ENCODE measurements at regions not wholly inside any gene's neighbourhood (a gene's known extent, or its start where the extent isn't known, plus 50 kb on each side); places are given as distances from the start of the nearest gene placed in this dataset.

- Histone ChIP-seq H3K4me3 (no peak overlapping the region), H3K27ac (no peak overlapping the region), H3K4me1 (no peaks in the 10 kb centered on the region), H3K9me3 (no peaks in the 10 kb centered on the region), H3K27me3 (no peaks in the 10 kb centered on the region), H3K36me3 (no peaks in the 10 kb centered on the region)
- DNase-seq = no peak
- WGBS (ENCODE audit: insufficient coverage, low coverage, low lambda C conversion rate, missing lambda C conversion rate) = 83% methylated on average over 2 of the region's 2 CpGs
- intact Hi-C loops (cut with DNase I) = no loop called here
- ATAC-seq = no peak
- TF ChIP-seq, protein P1, sequence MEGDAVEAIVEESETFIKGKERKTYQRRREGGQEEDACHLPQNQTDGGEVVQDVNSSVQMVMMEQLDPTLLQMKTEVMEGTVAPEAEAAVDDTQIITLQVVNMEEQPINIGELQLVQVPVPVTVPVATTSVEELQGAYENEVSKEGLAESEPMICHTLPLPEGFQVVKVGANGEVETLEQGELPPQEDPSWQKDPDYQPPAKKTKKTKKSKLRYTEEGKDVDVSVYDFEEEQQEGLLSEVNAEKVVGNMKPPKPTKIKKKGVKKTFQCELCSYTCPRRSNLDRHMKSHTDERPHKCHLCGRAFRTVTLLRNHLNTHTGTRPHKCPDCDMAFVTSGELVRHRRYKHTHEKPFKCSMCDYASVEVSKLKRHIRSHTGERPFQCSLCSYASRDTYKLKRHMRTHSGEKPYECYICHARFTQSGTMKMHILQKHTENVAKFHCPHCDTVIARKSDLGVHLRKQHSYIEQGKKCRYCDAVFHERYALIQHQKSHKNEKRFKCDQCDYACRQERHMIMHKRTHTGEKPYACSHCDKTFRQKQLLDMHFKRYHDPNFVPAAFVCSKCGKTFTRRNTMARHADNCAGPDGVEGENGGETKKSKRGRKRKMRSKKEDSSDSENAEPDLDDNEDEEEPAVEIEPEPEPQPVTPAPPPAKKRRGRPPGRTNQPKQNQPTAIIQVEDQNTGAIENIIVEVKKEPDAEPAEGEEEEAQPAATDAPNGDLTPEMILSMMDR (IDR thresholded peaks at IDR 0.05) = no peak
- TF ChIP-seq POLR2A (IDR thresholded peaks at IDR 0.05) = no peak
These were observed 238.6 kb upstream of the ANKRD55 start for GRCh38 chr5:56471707-56472106.

GRCh38 chr5:56470007-56470406, 236.9 kb upstream of the ANKRD55 start:
- no peak for DNase-seq
- no peak overlapping the region for H3K27ac ChIP-seq
- WGBS (ENCODE audit: insufficient coverage, low coverage, low lambda C conversion rate, missing lambda C conversion rate) = 68% methylated on average over 5 of the region's 7 CpGs
- no peak for ATAC-seq
- intact Hi-C loops (cut with DNase I) = no loop called here
- H3K27me3 ChIP-seq = no peaks in the 10 kb centered on the region
- no peak for TF ChIP-seq POLR2A (IDR thresholded peaks at IDR 0.05)
- TF ChIP-seq, protein P1 (IDR thresholded peaks at IDR 0.05) = no peak
- no peaks in the 10 kb centered on the region for H3K36me3 ChIP-seq
- H3K9me3 ChIP-seq = no peaks in the 10 kb centered on the region
- H3K4me1 ChIP-seq = no peaks in the 10 kb centered on the region
- H3K4me3 ChIP-seq = no peak overlapping the region

DNA sequence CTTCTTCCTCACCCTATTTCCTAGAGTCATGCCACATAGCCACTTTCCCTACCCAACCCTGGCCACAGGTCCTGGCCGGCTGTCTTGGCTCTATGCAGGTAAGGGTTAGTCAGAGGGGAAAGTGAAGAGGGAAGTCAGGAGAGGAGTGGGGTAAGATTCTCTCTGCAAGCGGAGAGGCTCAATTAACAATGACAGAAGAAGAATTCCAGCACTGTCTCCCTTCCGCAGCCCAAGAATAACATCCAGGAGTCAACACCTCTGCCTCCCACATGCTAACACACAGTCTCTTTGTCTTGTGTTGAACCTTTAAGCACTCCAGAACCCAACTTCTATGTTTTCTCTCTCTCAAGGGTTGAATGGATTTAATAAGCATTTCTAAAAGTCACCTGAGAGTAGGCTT, 235.1 kb upstream of the ANKRD55 start:
- no peaks in the 10 kb centered on the region for H3K27me3 ChIP-seq
- TF ChIP-seq, protein P1 (IDR thresholded peaks at IDR 0.05) = no peak
- no peak for TF ChIP-seq POLR2A (IDR thresholded peaks at IDR 0.05)
- no peaks in the 10 kb centered on the region for H3K36me3 ChIP-seq
- H3K9me3 ChIP-seq = no peaks in the 10 kb centered on the region
- H3K27ac ChIP-seq = no peak overlapping the region
- ATAC-seq (no peak), DNase-seq (no peak)
- no peaks in the 10 kb centered on the region for H3K4me1 ChIP-seq
- intact Hi-C loops (cut with DNase I) = no loop called here
- 82% methylated on average over 3 of the region's 3 CpGs for WGBS (ENCODE audit: insufficient coverage, low coverage, low lambda C conversion rate, missing lambda C conversion rate)
- H3K4me3 ChIP-seq = no peak overlapping the region

- DNase-seq (no peak), ATAC-seq (no peak)
- no peaks in the 10 kb centered on the region for H3K9me3 ChIP-seq
- H3K4me3 ChIP-seq = no peak overlapping the region
- intact Hi-C loops (cut with DNase I) = no loop called here
- no peaks in the 10 kb centered on the region for H3K4me1 ChIP-seq
- H3K27me3 ChIP-seq = no peaks in the 10 kb centered on the region
- WGBS (ENCODE audit: insufficient coverage, low coverage, low lambda C conversion rate, missing lambda C conversion rate) = 52% methylated on average over 3 of the region's 5 CpGs
- no peak overlapping the region for H3K27ac ChIP-seq
- no peaks in the 10 kb centered on the region for H3K36me3 ChIP-seq
- TF ChIP-seq POLR2A (IDR thresholded peaks at IDR 0.05) = no peak
- TF ChIP-seq, protein P1 (IDR thresholded peaks at IDR 0.05) = no peak
These were observed 234.1 kb upstream of the ANKRD55 start for GRCh38 chr5:56467176-56467717.

Data from right lobe of liver (tissue), 6 donors.